Mammary epithelial cell (primary cell): ENCODE measurements at regions not wholly inside any gene's neighbourhood (a gene's known extent, or its start where the extent isn't known, plus 50 kb on each side); places are given as distances from the start of the nearest gene placed in this dataset.

Experiments
- EZH2 ChIP-seq: IDR thresholded peaks from 2 replicates; pipeline ENCODE4 v1.6.1; 2012; ENCODE audit warnings: low read length, inconsistent platforms, borderline replicate concordance
- TF ChIP-seq, protein P1 (sequence below), 2 donors: IDR thresholded peaks in 1 of 2; conservative IDR thresholded peaks in 1 of 2; 2 replicates each; pipeline ENCODE4 v1.5.1; 2011 to 2012; ENCODE audit warnings: inconsistent platforms in 2 of 2, low read length in 2 of 2, mild to moderate bottlenecking in 2 of 2, control low read depth in 1 of 2, low read depth in 1 of 2; ENCODE audit not compliant: insufficient read depth in 1 of 2; ENCODE audit errors: extremely low read depth in 1 of 2

DNA sequence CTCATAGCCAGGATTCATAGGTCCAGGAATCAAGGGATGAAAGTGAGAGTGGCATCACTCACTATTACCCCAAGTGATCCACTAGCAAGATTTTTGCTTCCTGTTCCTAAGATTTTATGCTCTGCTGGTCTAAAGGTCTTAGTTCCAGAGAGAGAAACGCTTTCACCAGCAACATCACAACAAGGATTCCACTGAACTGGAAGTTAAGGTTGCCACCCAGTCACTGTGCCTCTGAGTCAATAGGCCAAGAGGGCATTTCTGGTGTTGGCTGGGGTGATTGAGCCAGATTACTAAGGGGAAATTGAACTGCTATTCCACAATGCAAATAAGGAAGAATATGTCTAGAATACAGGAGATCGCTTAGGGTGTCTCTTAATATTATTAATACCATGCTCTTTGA is 142.5 kb upstream of the ARID2 start:
- TF ChIP-seq, protein P1, sequence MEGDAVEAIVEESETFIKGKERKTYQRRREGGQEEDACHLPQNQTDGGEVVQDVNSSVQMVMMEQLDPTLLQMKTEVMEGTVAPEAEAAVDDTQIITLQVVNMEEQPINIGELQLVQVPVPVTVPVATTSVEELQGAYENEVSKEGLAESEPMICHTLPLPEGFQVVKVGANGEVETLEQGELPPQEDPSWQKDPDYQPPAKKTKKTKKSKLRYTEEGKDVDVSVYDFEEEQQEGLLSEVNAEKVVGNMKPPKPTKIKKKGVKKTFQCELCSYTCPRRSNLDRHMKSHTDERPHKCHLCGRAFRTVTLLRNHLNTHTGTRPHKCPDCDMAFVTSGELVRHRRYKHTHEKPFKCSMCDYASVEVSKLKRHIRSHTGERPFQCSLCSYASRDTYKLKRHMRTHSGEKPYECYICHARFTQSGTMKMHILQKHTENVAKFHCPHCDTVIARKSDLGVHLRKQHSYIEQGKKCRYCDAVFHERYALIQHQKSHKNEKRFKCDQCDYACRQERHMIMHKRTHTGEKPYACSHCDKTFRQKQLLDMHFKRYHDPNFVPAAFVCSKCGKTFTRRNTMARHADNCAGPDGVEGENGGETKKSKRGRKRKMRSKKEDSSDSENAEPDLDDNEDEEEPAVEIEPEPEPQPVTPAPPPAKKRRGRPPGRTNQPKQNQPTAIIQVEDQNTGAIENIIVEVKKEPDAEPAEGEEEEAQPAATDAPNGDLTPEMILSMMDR (conservative IDR thresholded peaks at IDR 0.05 in 1 of 2, IDR thresholded peaks at IDR 0.05 in 1 of 2; ENCODE audit: extremely low read depth in 1 of 2, insufficient read depth in 1 of 2, low read depth in 1 of 2, low read length in 2 of 2): no peak
- TF ChIP-seq EZH2: no peak
